Upper lobe of right lung (tissue), 1 donor: ENCODE measurements at regions not wholly inside any gene's neighbourhood (a gene's known extent, or its start where the extent isn't known, plus 50 kb on each side); places are given as distances from the start of the nearest gene placed in this dataset.

Source experiments
- ATAC-seq: fragments of 200-7000 bp; cut with Tn5 transposase; one replicate; pipeline ENCODE4 v1.9.1; 2020; ENCODE audit warnings: mild to moderate bottlenecking, moderate library complexity
- DNase-seq: peaks from one replicate; pipeline ENCODE4 v3.0.0-alpha.2; 2020
- H3K27ac ChIP-seq: fragments of 200-600 bp; one replicate; pipeline ENCODE4 v1.8.0; 2022
- H3K27me3 ChIP-seq: fragments of 200-600 bp; one replicate; pipeline ENCODE4 v1.8.0; 2022; ENCODE audit warnings: mild to moderate bottlenecking
- H3K36me3 ChIP-seq: fragments of 200-600 bp; one replicate; pipeline ENCODE4 v1.8.0; 2022
- H3K4me1 ChIP-seq: fragments of 200-600 bp; one replicate; pipeline ENCODE4 v1.8.0; 2022
- H3K4me3 ChIP-seq: fragments of 200-600 bp; one replicate; pipeline ENCODE4 v1.8.0; 2022; ENCODE audit warnings: mild to moderate bottlenecking
- H3K9me3 ChIP-seq: fragments of 200-600 bp; one replicate; pipeline ENCODE4 v1.8.0; 2022
- CTCF ChIP-seq: fragments of 200-600 bp; IDR thresholded peaks from one replicate; pipeline ENCODE4 v1.8.0; 2022; ENCODE audit warnings: antibody characterized with exemption
- intact Hi-C: fragments of 100-400 bp; cut with DNase I; formaldehyde crosslinking; loops from one replicate; pipeline ENCODE4 v1.11.0; 2022
- donor health status: DM: no; HTN: yes; CAD: no; lungs with severe emphysema.

GRCh38 chr1:198447468-198447867 is 93.0 kb downstream of the ATP6V1G3 start:
- H3K27me3 ChIP-seq: no peaks in the 10 kb centered on the region
- no peaks in the 10 kb centered on the region for H3K36me3 ChIP-seq
- DNase-seq (no peak), ATAC-seq (no peak)
- H3K27ac ChIP-seq: no peak overlapping the region
- H3K9me3 ChIP-seq: no peaks in the 10 kb centered on the region
- H3K4me1 ChIP-seq: no peaks in the 10 kb centered on the region
- intact Hi-C loops: no loop called here
- no peak overlapping the region for H3K4me3 ChIP-seq
- no peak for TF ChIP-seq CTCF

- no peak for DNase-seq
- Histone ChIP-seq H3K9me3 (no peaks in the 10 kb centered on the region), H3K27me3 (no peaks in the 10 kb centered on the region), H3K27ac (no peak overlapping the region), H3K4me3 (no peak overlapping the region), H3K36me3 (no peaks in the 10 kb centered on the region), H3K4me1 (no peaks in the 10 kb centered on the region)
- intact Hi-C loops: no loop called here
- no peak for TF ChIP-seq CTCF
- no peak for ATAC-seq
Observed at GRCh38 chr1:198445872-198446271, 94.6 kb downstream of the ATP6V1G3 start.

- intact Hi-C loops: no loop called here
- no peak overlapping the region for H3K27ac ChIP-seq
- no peaks in the 10 kb centered on the region for H3K9me3 ChIP-seq
- TF ChIP-seq CTCF: no peak
- H3K27me3 ChIP-seq: no peaks in the 10 kb centered on the region
- ATAC-seq (no peak), DNase-seq (no peak)
- no peaks in the 10 kb centered on the region for H3K36me3 ChIP-seq
- H3K4me3 ChIP-seq: no peak overlapping the region
- no peaks in the 10 kb centered on the region for H3K4me1 ChIP-seq
Observed at GRCh38 chr1:198444792-198445191, 95.7 kb downstream of the ATP6V1G3 start.

- no peaks in the 10 kb centered on the region for H3K36me3 ChIP-seq
- no peaks in the 10 kb centered on the region for H3K27me3 ChIP-seq
- TF ChIP-seq CTCF: no peak
- ATAC-seq (no peak), DNase-seq (no peak)
- no peaks in the 10 kb centered on the region for H3K4me1 ChIP-seq
- intact Hi-C loops: no loop called here
- no peak overlapping the region for H3K27ac ChIP-seq
- H3K9me3 ChIP-seq: no peaks in the 10 kb centered on the region
- no peak overlapping the region for H3K4me3 ChIP-seq
Observed at GRCh38 chr1:198443365-198444233, 96.9 kb downstream of the ATP6V1G3 start.

GRCh38 chr1:198440842-198441241 is 99.6 kb downstream of the ATP6V1G3 start:
- intact Hi-C loops: no loop called here

More at GRCh38 chr1:198440842-198441241, 99.6 kb downstream of the ATP6V1G3 start:
- DNase-seq (no peak), ATAC-seq (no peak)
- Histone ChIP-seq H3K4me3 (no peak overlapping the region), H3K27me3 (no peaks in the 10 kb centered on the region), H3K27ac (no peak overlapping the region), H3K9me3 (no peaks in the 10 kb centered on the region), H3K4me1 (no peaks in the 10 kb centered on the region), H3K36me3 (no peaks in the 10 kb centered on the region)
- no peak for TF ChIP-seq CTCF
